IMR-90 (cell line): ENCODE measurements at regions not wholly inside any gene's neighbourhood (a gene's known extent, or its start where the extent isn't known, plus 50 kb on each side); places are given as distances from the start of the nearest gene placed in this dataset.

ENCODE experiments used
- ATAC-seq: fragments of 200-7000 bp; cut with Tn5 transposase; 2 replicates; pipeline ENCODE4 v1.9.1; 2020; ENCODE audit warnings: low read depth, mild to moderate bottlenecking, moderate library complexity
- BruUV-seq: library from RNA; stranded (reverse); fragments of 400-500 nt; replicated peaks from 2 replicates; lab custom pipeline; 2021; lab: Mats Ljungman, UMichigan
- CTCF ChIA-PET: fragments of 300-600 bp; formaldehyde crosslinking; extraction: SDS; loops from one replicate; lab custom pipeline; 2021; ENCODE audit warnings: antibody characterized with exemption; lab: Yijun Ruan, JAX
- POLR2A ChIA-PET: fragments of 300-600 bp; sonication (Branson Sonifier 250); formaldehyde crosslinking; loops from one replicate; lab custom pipeline; 2022; ENCODE audit warnings: antibody characterized with exemption; ENCODE audit not compliant: unreplicated experiment; lab: Charles Lee
- DNase-seq: peaks from one replicate; pipeline ENCODE4 v3.0.0; 2013
- H2AFZ ChIP-seq: replicated peaks from 2 replicates; pipeline ENCODE3; 2013; ENCODE audit warnings: low read length, mild to moderate bottlenecking; ENCODE audit not compliant: poor library complexity
- H2AK5ac ChIP-seq: 2 replicates; pipeline ENCODE4 v1.6.1; 2013; ENCODE audit warnings: low read depth, low read length, inconsistent platforms
- H2AK9ac ChIP-seq: replicated peaks from 2 replicates; pipeline ENCODE3; 2013; ENCODE audit warnings: mild to moderate bottlenecking, low read depth, low read length, moderate library complexity; ENCODE audit not compliant: poor library complexity
- H2BK120ac ChIP-seq: 2 replicates; pipeline ENCODE4 v1.6.1; 2013; ENCODE audit warnings: low read depth, low read length, inconsistent platforms
- H2BK15ac ChIP-seq: 3 replicates; pipeline ENCODE4 v1.6.1; 2013; ENCODE audit warnings: low read depth, low read length, inconsistent platforms
- H2BK20ac ChIP-seq: 2 replicates; pipeline ENCODE4 v1.6.1; 2013; ENCODE audit warnings: low read depth, mild to moderate bottlenecking, inconsistent platforms, low read length, moderate library complexity
- H2BK5ac ChIP-seq: 2 replicates; pipeline ENCODE4 v1.6.1; 2013; ENCODE audit warnings: mild to moderate bottlenecking, low read depth, low read length, inconsistent platforms; ENCODE audit not compliant: poor library complexity, severe bottlenecking
- H3K14ac ChIP-seq: replicated peaks from 2 replicates; pipeline ENCODE4 v1.6.1; 2013; ENCODE audit warnings: low read depth, low read length, inconsistent platforms
- H3K18ac ChIP-seq: 2 replicates; pipeline ENCODE4 v1.6.1; 2013; ENCODE audit warnings: low read depth, low read length, control low read depth
- H3K23ac ChIP-seq: 2 replicates; pipeline ENCODE4 v1.6.1; 2013; ENCODE audit warnings: low read depth, low read length, inconsistent platforms
- H3K27ac ChIP-seq: 2 replicates; pipeline ENCODE4 v1.5.1; 2013; ENCODE audit warnings: mild to moderate bottlenecking, control low read depth, low read length; ENCODE audit not compliant: insufficient read depth
- H3K27me3 ChIP-seq: 2 replicates; pipeline ENCODE4 v1.6.1; 2013; ENCODE audit warnings: low read length; ENCODE audit not compliant: control insufficient read depth, insufficient read depth
- H3K36me3 ChIP-seq: 2 replicates; pipeline ENCODE4 v1.6.1; 2013; ENCODE audit warnings: low read length, mixed read lengths; ENCODE audit not compliant: control insufficient read depth, insufficient read depth
- H3K4ac ChIP-seq: 2 replicates; pipeline ENCODE4 v1.6.1; 2013; ENCODE audit warnings: low read depth, low read length, inconsistent platforms
- H3K4me1 ChIP-seq: 2 replicates; pipeline ENCODE4 v1.6.1; 2013; ENCODE audit warnings: low read length, mixed read lengths; ENCODE audit not compliant: control insufficient read depth, insufficient read depth
- H3K4me2 ChIP-seq: 2 replicates; pipeline ENCODE4 v1.6.1; 2013; ENCODE audit warnings: low read depth, mild to moderate bottlenecking, control low read depth, low read length, moderate library complexity
- H3K4me3 ChIP-seq: 2 replicates; pipeline ENCODE4 v1.5.1; 2013; ENCODE audit warnings: low read depth, mild to moderate bottlenecking, control low read depth, low read length, moderate library complexity; ENCODE audit not compliant: insufficient read depth
- H3K56ac ChIP-seq: 2 replicates; pipeline ENCODE4 v1.6.1; 2013; ENCODE audit warnings: low read length, inconsistent platforms; ENCODE audit not compliant: insufficient read depth; ENCODE audit errors: extremely low read depth
- H3K79me1 ChIP-seq, 2 experiments: 2 replicates each; pipeline ENCODE4 v1.6.1; 2013; ENCODE audit warnings: low read length in 2 of 2, inconsistent platforms in 1 of 2, low read depth in 1 of 2
- H3K9ac ChIP-seq: 2 replicates; pipeline ENCODE4 v1.6.1; 2013; ENCODE audit warnings: low read depth, low read length, control low read depth
- H3K9me1 ChIP-seq: 2 replicates; pipeline ENCODE4 v1.6.1; 2013; ENCODE audit warnings: low read length, inconsistent platforms; ENCODE audit not compliant: insufficient read depth
- H3K9me3 ChIP-seq: 2 replicates; pipeline ENCODE4 v1.6.1; 2013; ENCODE audit warnings: low read length; ENCODE audit not compliant: control insufficient read depth, insufficient read depth
- H4K20me1 ChIP-seq: 2 replicates; pipeline ENCODE4 v1.6.1; 2013; ENCODE audit warnings: low read length, inconsistent platforms; ENCODE audit not compliant: insufficient read depth
- H4K5ac ChIP-seq: 2 replicates; pipeline ENCODE4 v1.6.1; 2013; ENCODE audit warnings: mild to moderate bottlenecking, low read depth, low read length, control low read depth
- H4K8ac ChIP-seq, 2 experiments: 2 replicates each; pipeline ENCODE4 v1.6.1; 2013; ENCODE audit warnings: low read depth in 2 of 2, low read length in 2 of 2, control low read depth in 1 of 2, inconsistent platforms in 1 of 2
- H4K91ac ChIP-seq: 2 replicates; pipeline ENCODE4 v1.6.1; 2013; ENCODE audit warnings: low read depth, low read length, inconsistent platforms; ENCODE audit not compliant: insufficient read depth
- BHLHE40 ChIP-seq: fragments of 150-350 bp; IDR thresholded peaks from 2 replicates; pipeline ENCODE4 v1.6.1; 2016; ENCODE audit warnings: mild to moderate bottlenecking, low read depth, low read length
- CEBPB ChIP-seq: IDR thresholded peaks from 2 replicates; pipeline ENCODE4 v1.6.1; 2012; ENCODE audit warnings: low read depth, low read length, improper control_type of control experiment
- CHD1 ChIP-seq: IDR thresholded peaks from 2 replicates; pipeline ENCODE4 v1.6.1; 2012; ENCODE audit warnings: low read depth, low read length, improper control_type of control experiment
- FOS ChIP-seq: fragments of 150-350 bp; IDR thresholded peaks from 2 replicates; pipeline ENCODE4 v1.6.1; 2016; ENCODE audit warnings: low read depth, low read length
- MAFK ChIP-seq: IDR thresholded peaks from 2 replicates; pipeline ENCODE4 v1.6.1; 2012; ENCODE audit warnings: low read depth, low read length, improper control_type of control experiment
- MAZ ChIP-seq: IDR thresholded peaks from 2 replicates; pipeline ENCODE4 v1.6.1; 2012; ENCODE audit warnings: low read depth, mild to moderate bottlenecking, low read length, improper control_type of control experiment, moderate library complexity, borderline replicate concordance
- MXI1 ChIP-seq: IDR thresholded peaks from 2 replicates; pipeline ENCODE4 v1.6.1; 2012; ENCODE audit warnings: low read depth, mild to moderate bottlenecking, low read length, moderate library complexity, borderline replicate concordance
- NFE2L2 ChIP-seq: fragments of 150-350 bp; IDR thresholded peaks from 2 replicates; pipeline ENCODE4 v1.6.1; 2016; ENCODE audit warnings: low read depth, mild to moderate bottlenecking, low read length
- POLR2A ChIP-seq: IDR thresholded peaks from 2 replicates; pipeline ENCODE4 v1.6.1; 2012; ENCODE audit warnings: mild to moderate bottlenecking, low read depth, low read length
- RAD21 ChIP-seq: IDR thresholded peaks from 2 replicates; pipeline ENCODE4 v1.6.1; 2012; ENCODE audit warnings: low read length, improper control_type of control experiment
- RCOR1 ChIP-seq: IDR thresholded peaks from 2 replicates; pipeline ENCODE4 v1.6.1; 2012; ENCODE audit warnings: mild to moderate bottlenecking, low read length, improper control_type of control experiment; ENCODE audit not compliant: insufficient replicate concordance
- RFX5 ChIP-seq: IDR thresholded peaks from 2 replicates; pipeline ENCODE4 v1.8.0; 2012; ENCODE audit warnings: low read depth, mild to moderate bottlenecking, low read length, moderate library complexity
- SMC3 ChIP-seq: fragments of 150-350 bp; IDR thresholded peaks from 2 replicates; pipeline ENCODE4 v1.6.1; 2016; ENCODE audit warnings: low read depth, mild to moderate bottlenecking, antibody characterized with exemption, low read length, moderate library complexity
- WGBS, 2 experiments: methylation state at CpG; one replicate each; pipeline versions ENCODE4 v1.1.5 to v1.1.7; 2013; ENCODE audit warnings: missing lambda C conversion rate in 2 of 2; ENCODE audit not compliant: insufficient read length in 1 of 2; ENCODE audit errors: extremely low coverage in 2 of 2; 5-methylcytosine and 5-hydroxymethylcytosine counted together
- dilution Hi-C: fragments of 300-500 bp; cut with HindIII; formaldehyde crosslinking; loops from one replicate; pipeline ENCODE4 v1.14.3; 2018; ENCODE audit warnings: low sequenced_read_pairs; ENCODE audit not compliant: unreplicated experiment
- in situ Hi-C: fragments of 300-500 bp; cut with MboI; formaldehyde crosslinking; loops from 3 replicates; pipeline ENCODE4 v1.14.3; 2019; ENCODE audit warnings: low sequenced_read_pairs, inconsistent platforms, mixed read lengths
- intact Hi-C: fragments of 100-400 bp; cut with micrococcal nuclease; formaldehyde crosslinking; loops from 2 replicates; pipeline ENCODE4 v1.10.0; 2022
- TF ChIP-seq, protein P1 (sequence below): conservative IDR thresholded peaks from 2 replicates; pipeline ENCODE4 v1.5.1; 2012; ENCODE audit warnings: mild to moderate bottlenecking, low read depth, low read length, improper control_type of control experiment
- TF ChIP-seq, protein P2 (sequence below): fragments of 150-350 bp; IDR thresholded peaks from 2 replicates; pipeline ENCODE4 v1.6.1; 2016; ENCODE audit warnings: low read depth, mild to moderate bottlenecking, low read length, moderate library complexity, borderline replicate concordance
- TF ChIP-seq, protein P3 (sequence below): fragments of 150-350 bp; IDR thresholded peaks from 2 replicates; pipeline ENCODE4 v1.6.1; 2017; ENCODE audit warnings: mild to moderate bottlenecking, antibody characterized with exemption, low read length, low read depth

DNA sequence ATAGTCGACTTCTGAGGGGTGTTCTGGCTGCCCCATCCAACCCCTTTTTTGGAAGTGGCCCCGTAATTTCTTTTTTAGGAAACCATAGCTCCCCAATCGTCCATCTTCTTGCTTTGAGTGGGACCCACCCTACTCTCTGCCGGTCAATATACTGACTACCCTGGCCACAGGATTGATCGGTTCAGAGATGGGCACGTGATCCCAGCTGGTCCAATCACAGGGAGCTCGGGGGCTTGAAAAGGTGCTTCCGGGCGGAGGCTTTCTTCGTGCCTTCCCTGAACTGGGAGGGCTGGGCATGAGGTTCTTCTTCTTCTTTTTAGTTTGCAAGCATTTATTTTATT, 78.7 kb upstream of the SH3PXD2B start:
- intact Hi-C loops (no loop called here), in situ Hi-C loops (no loop called here), dilution Hi-C loops (no loop called here)
- DNase-seq (no peak), ATAC-seq (no peak)
- Histone ChIP-seq H2BK120ac (no peak overlapping the region), H2AK9ac (no peak overlapping the region), H4K91ac (no peak overlapping the region), H3K9me3 (peaks cover 4% of the 10 kb centered on the region; the same call in 1 of the 2 replicates), H3K14ac (no peak overlapping the region), H4K8ac (no peak overlapping the region), H2BK20ac (no peak overlapping the region), H3K9me1 (no peaks in the 10 kb centered on the region), H3K9ac (no peak overlapping the region), H3K27me3 (peaks cover 39% of the 10 kb centered on the region), H2BK5ac (no peak overlapping the region), H4K20me1 (no peaks in the 10 kb centered on the region), H3K27ac (no peak overlapping the region), H3K23ac (no peak overlapping the region), H4K5ac (no peak overlapping the region), H2BK15ac (no peak overlapping the region), H3K56ac (no peak overlapping the region), H2AFZ (no peak overlapping the region), H3K4ac (no peak overlapping the region), H3K18ac (no peak overlapping the region), H3K36me3 (no peaks in the 10 kb centered on the region), H3K4me3 (no peak overlapping the region), H2AK5ac (no peak overlapping the region), H3K4me1 (peaks cover 2% of the 10 kb centered on the region; the same call in 1 of the 2 replicates), H3K4me2 (no peak overlapping the region), H3K79me1 (no peaks in the 10 kb centered on the region)
- no TSS peak for BruUV-seq
- CTCF ChIA-PET = interaction anchor here (0.6 kb wide), 1 partner anchor 742 kb away, joined by 3 read pairs; no protein-coding TSS in a partner anchor
- WGBS, 2 experiments = no CpG with 5 or more reads among the region's 10 CpGs
- POLR2A ChIA-PET = no interaction called here
- TF ChIP-seq NFE2L2 (no peak), RAD21 (no peak), SMC3 (no peak), RFX5 (no peak), CEBPB (no peak), CHD1 (no peak), MXI1 (no peak), MAFK (no peak), BHLHE40 (no peak), POLR2A (no peak), RCOR1 (no peak), FOS (no peak), MAZ (no peak)
- TF ChIP-seq, protein P1, sequence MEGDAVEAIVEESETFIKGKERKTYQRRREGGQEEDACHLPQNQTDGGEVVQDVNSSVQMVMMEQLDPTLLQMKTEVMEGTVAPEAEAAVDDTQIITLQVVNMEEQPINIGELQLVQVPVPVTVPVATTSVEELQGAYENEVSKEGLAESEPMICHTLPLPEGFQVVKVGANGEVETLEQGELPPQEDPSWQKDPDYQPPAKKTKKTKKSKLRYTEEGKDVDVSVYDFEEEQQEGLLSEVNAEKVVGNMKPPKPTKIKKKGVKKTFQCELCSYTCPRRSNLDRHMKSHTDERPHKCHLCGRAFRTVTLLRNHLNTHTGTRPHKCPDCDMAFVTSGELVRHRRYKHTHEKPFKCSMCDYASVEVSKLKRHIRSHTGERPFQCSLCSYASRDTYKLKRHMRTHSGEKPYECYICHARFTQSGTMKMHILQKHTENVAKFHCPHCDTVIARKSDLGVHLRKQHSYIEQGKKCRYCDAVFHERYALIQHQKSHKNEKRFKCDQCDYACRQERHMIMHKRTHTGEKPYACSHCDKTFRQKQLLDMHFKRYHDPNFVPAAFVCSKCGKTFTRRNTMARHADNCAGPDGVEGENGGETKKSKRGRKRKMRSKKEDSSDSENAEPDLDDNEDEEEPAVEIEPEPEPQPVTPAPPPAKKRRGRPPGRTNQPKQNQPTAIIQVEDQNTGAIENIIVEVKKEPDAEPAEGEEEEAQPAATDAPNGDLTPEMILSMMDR = no peak
- TF ChIP-seq, protein P2, sequence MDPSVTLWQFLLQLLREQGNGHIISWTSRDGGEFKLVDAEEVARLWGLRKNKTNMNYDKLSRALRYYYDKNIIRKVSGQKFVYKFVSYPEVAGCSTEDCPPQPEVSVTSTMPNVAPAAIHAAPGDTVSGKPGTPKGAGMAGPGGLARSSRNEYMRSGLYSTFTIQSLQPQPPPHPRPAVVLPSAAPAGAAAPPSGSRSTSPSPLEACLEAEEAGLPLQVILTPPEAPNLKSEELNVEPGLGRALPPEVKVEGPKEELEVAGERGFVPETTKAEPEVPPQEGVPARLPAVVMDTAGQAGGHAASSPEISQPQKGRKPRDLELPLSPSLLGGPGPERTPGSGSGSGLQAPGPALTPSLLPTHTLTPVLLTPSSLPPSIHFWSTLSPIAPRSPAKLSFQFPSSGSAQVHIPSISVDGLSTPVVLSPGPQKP = no peak
- TF ChIP-seq, protein P3, sequence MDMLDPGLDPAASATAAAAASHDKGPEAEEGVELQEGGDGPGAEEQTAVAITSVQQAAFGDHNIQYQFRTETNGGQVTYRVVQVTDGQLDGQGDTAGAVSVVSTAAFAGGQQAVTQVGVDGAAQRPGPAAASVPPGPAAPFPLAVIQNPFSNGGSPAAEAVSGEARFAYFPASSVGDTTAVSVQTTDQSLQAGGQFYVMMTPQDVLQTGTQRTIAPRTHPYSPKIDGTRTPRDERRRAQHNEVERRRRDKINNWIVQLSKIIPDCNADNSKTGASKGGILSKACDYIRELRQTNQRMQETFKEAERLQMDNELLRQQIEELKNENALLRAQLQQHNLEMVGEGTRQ = no peak
